ENCODE measurements at regions not wholly inside any gene's neighbourhood (a gene's known extent, or its start where the extent isn't known, plus 50 kb on each side); places are given as distances from the start of the nearest gene placed in this dataset.
"Not testable (repeated sequence)": the region's sequence is repeated elsewhere in the genome, so short reads cannot be mapped to it uniquely, and the experiment has no call there.

- WGBS, 2 donors (ENCODE audit: low coverage in 1 of 2): 69 to 74% methylated on average over 3 of the region's 3 CpGs
- no peak for ATAC-seq
Observed at GRCh38 chr5:152466085-152466745, 61.1 kb upstream of the NMUR2 start.

GRCh38 chr5:152470167-152470566 lies 65.1 kb upstream of the NMUR2 start:
- Histone ChIP-seq H3K4me1 (no peaks in the 10 kb centered on the region), H3K36me3 (no peaks in the 10 kb centered on the region), H3K9me3 (no peaks in the 10 kb centered on the region), H3K4me3 (no peak overlapping the region), H3K27me3 (no peaks in the 10 kb centered on the region), H3K27ac (no peak overlapping the region)
- TF ChIP-seq EP300 (IDR thresholded peaks at IDR 0.05): no peak
- no peak for TF ChIP-seq POLR2AphosphoS5 (IDR thresholded peaks at IDR 0.05)
- TF ChIP-seq CTCF (IDR thresholded peaks at IDR 0.05): no peak
- no peak for TF ChIP-seq POLR2A (IDR thresholded peaks at IDR 0.05)
- 61 to 73% methylated on average over 3 of the region's 3 CpGs for WGBS, 2 donors (ENCODE audit: low coverage in 1 of 2)
- ATAC-seq: no peak

More at GRCh38 chr5:152466085-152466745, 61.1 kb upstream of the NMUR2 start:
- Histone ChIP-seq H3K36me3 (no peaks in the 10 kb centered on the region), H3K4me1 (no peaks in the 10 kb centered on the region), H3K9me3 (no peaks in the 10 kb centered on the region), H3K4me3 (no peak overlapping the region), H3K27me3 (no peaks in the 10 kb centered on the region), H3K27ac (no peak overlapping the region)
- no peak for TF ChIP-seq EP300 (IDR thresholded peaks at IDR 0.05)
- no peak for TF ChIP-seq POLR2AphosphoS5 (IDR thresholded peaks at IDR 0.05)
- no peak for TF ChIP-seq POLR2A (IDR thresholded peaks at IDR 0.05)
- TF ChIP-seq CTCF (IDR thresholded peaks at IDR 0.05): no peak

- H3K27ac ChIP-seq: no peak overlapping the region
- no peaks in the 10 kb centered on the region for H3K36me3 ChIP-seq
- H3K4me1 ChIP-seq: no peaks in the 10 kb centered on the region
- no peaks in the 10 kb centered on the region for H3K9me3 ChIP-seq
- no peaks in the 10 kb centered on the region for H3K27me3 ChIP-seq
- no peak overlapping the region for H3K4me3 ChIP-seq
- TF ChIP-seq CTCF (IDR thresholded peaks at IDR 0.05): no peak
- no peak for TF ChIP-seq POLR2A (IDR thresholded peaks at IDR 0.05)
- TF ChIP-seq EP300 (IDR thresholded peaks at IDR 0.05): no peak
- TF ChIP-seq POLR2AphosphoS5 (IDR thresholded peaks at IDR 0.05): no peak
- no peak for ATAC-seq
Observed at GRCh38 chr5:152472083-152472482, 67.0 kb upstream of the NMUR2 start.

GRCh38 chr5:152474961-152475360 lies 69.9 kb upstream of the NMUR2 start:
- H3K27me3 ChIP-seq: no peaks in the 10 kb centered on the region
- no peak overlapping the region for H3K4me3 ChIP-seq
- H3K4me1 ChIP-seq: no peaks in the 10 kb centered on the region
- H3K27ac ChIP-seq: no peak overlapping the region
- no peak for TF ChIP-seq POLR2A (IDR thresholded peaks at IDR 0.05)
- no peak for TF ChIP-seq EP300 (IDR thresholded peaks at IDR 0.05)
- no peak for TF ChIP-seq CTCF (IDR thresholded peaks at IDR 0.05)
- TF ChIP-seq POLR2AphosphoS5 (IDR thresholded peaks at IDR 0.05): no peak
- WGBS, 2 donors (ENCODE audit: low coverage in 1 of 2): 40 to 67% methylated on average over 1 of the region's 1 CpG
- no peak for ATAC-seq
- no peaks in the 10 kb centered on the region for H3K9me3 ChIP-seq
- H3K36me3 ChIP-seq: no peaks in the 10 kb centered on the region

- no peaks in the 10 kb centered on the region for H3K4me1 ChIP-seq
- no peak overlapping the region for H3K4me3 ChIP-seq
- H3K27ac ChIP-seq: no peak overlapping the region
- 36 to 87% methylated on average over 2 of the region's 2 CpGs for WGBS, 2 donors (ENCODE audit: low coverage in 1 of 2)
- no peaks in the 10 kb centered on the region for H3K9me3 ChIP-seq
- no peaks in the 10 kb centered on the region for H3K27me3 ChIP-seq
- no peaks in the 10 kb centered on the region for H3K36me3 ChIP-seq
- ATAC-seq: no peak
- TF ChIP-seq POLR2AphosphoS5 (IDR thresholded peaks at IDR 0.05) (no peak), CTCF (IDR thresholded peaks at IDR 0.05) (no peak), EP300 (IDR thresholded peaks at IDR 0.05) (no peak), POLR2A (IDR thresholded peaks at IDR 0.05) (no peak)
Observed at GRCh38 chr5:152477536-152477935, 72.5 kb upstream of the NMUR2 start.

- not testable (repeated sequence) for H3K27me3 ChIP-seq, H3K4me1 ChIP-seq, ATAC-seq, H3K9me3 ChIP-seq, H3K4me3 ChIP-seq, H3K36me3 ChIP-seq, H3K27ac ChIP-seq
- no CpG with 5 or more reads among the region's 35 CpGs for WGBS, 2 donors (ENCODE audit: low coverage in 1 of 2)
Observed at GRCh38 chr5:152479866-152480265, 74.8 kb upstream of the NMUR2 start.

- not testable (repeated sequence) for H3K36me3 ChIP-seq, H3K27ac ChIP-seq, ATAC-seq, H3K9me3 ChIP-seq, H3K27me3 ChIP-seq, H3K4me1 ChIP-seq, H3K4me3 ChIP-seq
- WGBS, 2 donors (ENCODE audit: low coverage in 1 of 2): 79 to 91% methylated on average over 3 to 4 of the region's 12 CpGs
Observed at GRCh38 chr5:152480677-152481076, 75.6 kb upstream of the NMUR2 start.
